MCF 10A (cell line): ENCODE measurements at regions not wholly inside any gene's neighbourhood (a gene's known extent, or its start where the extent isn't known, plus 50 kb on each side); places are given as distances from the start of the nearest gene placed in this dataset.

ENCODE experiments used
- BruUV-seq: library from RNA; stranded (reverse); fragments of 400-500 nt; replicated peaks from 2 replicates; lab custom pipeline; 2021; lab: Mats Ljungman, UMichigan
- CTCF ChIA-PET: fragments of 300-600 bp; sonication (Branson Sonifier 250); formaldehyde crosslinking; extraction: SDS; loops from one replicate; lab custom pipeline; 2021; ENCODE audit warnings: antibody characterized with exemption, inconsistent platforms; lab: Yijun Ruan, JAX
- POLR2A ChIA-PET: fragments of 300-600, 350-650 bp; sonication (Branson Sonifier 250); formaldehyde crosslinking; extraction: SDS; loops from one replicate; lab custom pipeline; 2020; ENCODE audit warnings: antibody characterized with exemption, inconsistent platforms; lab: Yijun Ruan, JAX
- DNase-seq: peaks from one replicate; pipeline ENCODE4 v3.0.0-alpha.2; 2018; ENCODE audit not compliant: unreplicated experiment
- H3K27ac Mint-ChIP-seq: one replicate; pipeline ENCODE4 v1.8.0; 2022; ENCODE audit warnings: mild to moderate bottlenecking, low read depth, mixed read lengths; ENCODE audit not compliant: unreplicated experiment
- H3K27me3 Mint-ChIP-seq: one replicate; pipeline ENCODE4 v1.8.0; 2022; ENCODE audit warnings: mixed read lengths; ENCODE audit not compliant: insufficient read depth, unreplicated experiment
- H3K36me3 Mint-ChIP-seq: one replicate; pipeline ENCODE4 v1.8.0; 2022; ENCODE audit warnings: mild to moderate bottlenecking, moderate library complexity, mixed read lengths; ENCODE audit not compliant: insufficient read depth, unreplicated experiment
- H3K4me1 Mint-ChIP-seq: one replicate; pipeline ENCODE4 v1.8.0; 2022; ENCODE audit warnings: mixed read lengths; ENCODE audit not compliant: insufficient read depth, unreplicated experiment
- H3K4me3 Mint-ChIP-seq: one replicate; pipeline ENCODE4 v1.8.0; 2022; ENCODE audit warnings: mild to moderate bottlenecking, moderate library complexity, mixed read lengths; ENCODE audit not compliant: unreplicated experiment
- H3K9me3 Mint-ChIP-seq: one replicate; pipeline ENCODE4 v1.8.0; 2022; ENCODE audit warnings: mixed read lengths; ENCODE audit not compliant: unreplicated experiment
- CTCF ChIP-seq: fragments of 200-600 bp; IDR thresholded peaks from one replicate; pipeline ENCODE4 v1.8.0; 2022; ENCODE audit warnings: antibody characterized with exemption, mild to moderate bottlenecking; ENCODE audit not compliant: unreplicated experiment
- intact Hi-C: fragments of 100-400 bp; cut with micrococcal nuclease; formaldehyde crosslinking; loops from 2 replicates; pipeline ENCODE4 v1.14.1; 2022

- Mint-ChIP-seq H3K4me1 (peaks cover 11% of the 10 kb centered on the region), H3K36me3 (no peaks in the 10 kb centered on the region), H3K4me3 (no peak overlapping the region), H3K27ac (no peak overlapping the region), H3K27me3 (no peaks in the 10 kb centered on the region), H3K9me3 (no peaks in the 10 kb centered on the region)
- intact Hi-C loops, result loop anchor here (10.0 kb wide), 1 partner anchor 907 kb away; no protein-coding TSS in a partner anchor
- ChIA-PET CTCF (interaction anchor here (1.2 kb wide), 1 partner anchor 424 kb away, joined by 3 read pairs; no protein-coding TSS in a partner anchor), POLR2A (interaction anchor here (1.0 kb wide), 1 partner anchor 47 kb away, joined by 3 read pairs; no protein-coding TSS in a partner anchor)
- TF ChIP-seq CTCF, result no peak
- no TSS peak for BruUV-seq
- DNase-seq, result no peak
Observed at GRCh38 chr3:24687671-24688070, 193.0 kb upstream of the THRB start.

GRCh38 chr3:24688446-24689148, 193.9 kb upstream of the THRB start:
- no peaks in the 10 kb centered on the region for H3K36me3 Mint-ChIP-seq
- no peak overlapping the region for H3K27ac Mint-ChIP-seq
- no peak for TF ChIP-seq CTCF
- H3K27me3 Mint-ChIP-seq, result no peaks in the 10 kb centered on the region
- H3K4me1 Mint-ChIP-seq, result peaks cover 11% of the 10 kb centered on the region
- intact Hi-C loops, result loop anchor here (10.0 kb wide), 1 partner anchor 906 kb away; no protein-coding TSS in a partner anchor
- POLR2A ChIA-PET, result no interaction called here
- no peaks in the 10 kb centered on the region for H3K9me3 Mint-ChIP-seq
- no peak overlapping the region for H3K4me3 Mint-ChIP-seq
- BruUV-seq, result no TSS peak
- DNase-seq, result no peak
- CTCF ChIA-PET, result interaction anchor here (0.8 to 1.4 kb wide), 3 partner anchors 8 to 905 kb away, joined by 3 to 8 read pairs (median 3); no protein-coding TSS in a partner anchor

GRCh38 chr3:24689353-24689752, 194.7 kb upstream of the THRB start:
- H3K27ac Mint-ChIP-seq, result no peak overlapping the region
- H3K27me3 Mint-ChIP-seq, result no peaks in the 10 kb centered on the region

More at GRCh38 chr3:24689353-24689752, 194.7 kb upstream of the THRB start:
- CTCF ChIA-PET, result interaction anchor here (1.4 kb wide), 1 partner anchor 9 kb away, joined by 8 read pairs; no protein-coding TSS in a partner anchor
- Mint-ChIP-seq H3K4me1 (peaks cover 11% of the 10 kb centered on the region), H3K4me3 (no peak overlapping the region), H3K36me3 (no peaks in the 10 kb centered on the region), H3K9me3 (no peaks in the 10 kb centered on the region)
- DNase-seq, result no peak
- no TSS peak for BruUV-seq
- intact Hi-C loops, result loop anchor here (10.0 kb wide), 1 partner anchor 905 kb away; no protein-coding TSS in a partner anchor
- POLR2A ChIA-PET, result no interaction called here
- no peak for TF ChIP-seq CTCF
